Endothelial cell of umbilical vein (primary cell): ENCODE measurements at regions not wholly inside any gene's neighbourhood (a gene's known extent, or its start where the extent isn't known, plus 50 kb on each side); places are given as distances from the start of the nearest gene placed in this dataset.

Source experiments
- BruUV-seq: library from RNA; stranded (reverse); fragments of 400-500 nt; replicated peaks from 2 replicates; lab custom pipeline; 2021; lab: Mats Ljungman, UMichigan
- CTCF ChIA-PET: fragments of 300-600, 350-600 bp; sonication (Branson Sonifier 250); formaldehyde crosslinking; loops from one replicate; lab custom pipeline; 2021; ENCODE audit warnings: antibody characterized with exemption, inconsistent platforms; lab: Charles Lee
- POLR2A ChIA-PET: fragments of 300-600, 350-600 bp; sonication (Branson Sonifier 250); formaldehyde crosslinking; loops from one replicate; lab custom pipeline; 2021; ENCODE audit warnings: antibody characterized with exemption, inconsistent platforms; lab: Charles Lee
- DNase-seq: peaks from one replicate; pipeline ENCODE4 v3.0.0-alpha.2; 2011; ENCODE audit warnings: low read depth, low spot score
- FAIRE-seq: peaks from 2 replicates; lab custom pipeline; 2011; peaks lifted over from hg19 to GRCh38; lab: Jason Lieb, UNC
- H2AFZ ChIP-seq: 2 replicates; pipeline ENCODE4 v1.6.0; 2012; ENCODE audit warnings: low read depth, low read length, control low read depth, inconsistent platforms
- H3K27ac ChIP-seq: 2 replicates; pipeline ENCODE4 v1.5.1; 2011; ENCODE audit warnings: low read depth, mild to moderate bottlenecking, control low read depth, low read length, moderate library complexity; ENCODE audit not compliant: insufficient read depth
- H3K27me3 ChIP-seq, 2 experiments: 2 replicates each; pipeline versions ENCODE4 v1.6.0 to v1.6.1; 2011; ENCODE audit warnings: low read length in 2 of 2, mixed read lengths in 1 of 2; ENCODE audit not compliant: control insufficient read depth in 2 of 2, insufficient read depth in 2 of 2
- H3K36me3 ChIP-seq, 2 experiments: 2 replicates in 1 of 2; 3 replicates in 1 of 2; pipeline ENCODE4 v1.5.1; 2011; ENCODE audit warnings: low read length in 2 of 2, mild to moderate bottlenecking in 1 of 2, moderate library complexity in 1 of 2; ENCODE audit not compliant: control insufficient read depth in 2 of 2, insufficient read depth in 2 of 2; ENCODE audit errors: extremely low read depth in 1 of 2
- H3K4me1 ChIP-seq: 3 replicates; pipeline ENCODE4 v1.5.1; 2011; ENCODE audit warnings: mild to moderate bottlenecking, low read length; ENCODE audit not compliant: control insufficient read depth, insufficient read depth; ENCODE audit errors: extremely low read depth
- H3K4me2 ChIP-seq: 2 replicates; pipeline ENCODE4 v1.6.1; 2011; ENCODE audit warnings: low read length, control low read depth, mixed read lengths; ENCODE audit not compliant: insufficient read depth
- H3K4me3 ChIP-seq, 3 experiments: fragments of 200-600 bp in 1 of 3; sonication (generic), shearing (Covaris generic) in 1 of 3; replicated peaks in 1 of 3; 2 replicates each; pipeline ENCODE4 v1.5.1; 2011 to 2016; ENCODE audit warnings: control low read depth in 3 of 3, low read length in 3 of 3, mild to moderate bottlenecking in 2 of 3, inconsistent platforms in 1 of 3, low read depth in 1 of 3, moderate library complexity in 1 of 3; ENCODE audit not compliant: insufficient read depth in 1 of 3
- H3K79me2 ChIP-seq: 2 replicates; pipeline ENCODE4 v1.6.0; 2012; ENCODE audit warnings: low read length, inconsistent platforms; ENCODE audit not compliant: control insufficient read depth, insufficient read depth
- H3K9ac ChIP-seq: replicated peaks from 2 replicates; pipeline ENCODE3; 2011; ENCODE audit warnings: low read length, control low read depth; ENCODE audit not compliant: insufficient read depth; ENCODE audit errors: extremely low read depth
- H3K9me1 ChIP-seq: replicated peaks from 3 replicates; pipeline ENCODE4 v1.6.0; 2011; ENCODE audit warnings: mild to moderate bottlenecking, low read length; ENCODE audit not compliant: control insufficient read depth, insufficient read depth; ENCODE audit errors: extremely low read depth
- H3K9me3 ChIP-seq: replicated peaks from 2 replicates; pipeline ENCODE4 v1.5.1; 2012; ENCODE audit warnings: low read length, inconsistent platforms; ENCODE audit not compliant: control insufficient read depth, insufficient read depth
- H4K20me1 ChIP-seq: replicated peaks from 2 replicates; pipeline ENCODE3; 2011; ENCODE audit warnings: mild to moderate bottlenecking, low read length; ENCODE audit not compliant: control insufficient read depth, insufficient read depth; ENCODE audit errors: extremely low read depth
- CTCF ChIP-seq, 2 donors: IDR thresholded peaks; 1 replicate in 1 of 2; 2 replicates in 1 of 2; pipeline ENCODE4 v1.5.1; 2011; ENCODE audit warnings: low read length in 2 of 2, mild to moderate bottlenecking in 2 of 2, moderate library complexity in 2 of 2, control low read depth in 1 of 2, inconsistent platforms in 1 of 2, low read depth in 1 of 2; ENCODE audit not compliant: insufficient read depth in 1 of 2; ENCODE audit errors: extremely low read depth in 1 of 2
- EZH2 ChIP-seq: IDR thresholded peaks from 2 replicates; pipeline ENCODE4 v1.6.1; 2012; ENCODE audit warnings: borderline replicate concordance, low read depth, mild to moderate bottlenecking, moderate library complexity, low read length, inconsistent platforms; ENCODE audit not compliant: severe bottlenecking
- FOS ChIP-seq: IDR thresholded peaks from 2 replicates; pipeline ENCODE4 v1.6.1; 2011; ENCODE audit warnings: mild to moderate bottlenecking, low read length, moderate library complexity, borderline replicate concordance; ENCODE audit not compliant: insufficient read depth
- GATA2 ChIP-seq: IDR thresholded peaks from 2 replicates; pipeline ENCODE4 v1.7.0; 2011; ENCODE audit warnings: low read depth, mild to moderate bottlenecking, moderate library complexity, mixed read lengths, low read length; ENCODE audit not compliant: insufficient read length, insufficient read depth
- JUN ChIP-seq: IDR thresholded peaks from 2 replicates; pipeline ENCODE4 v1.6.1; 2011; ENCODE audit warnings: borderline replicate concordance, low read depth; ENCODE audit not compliant: insufficient read length, insufficient read depth
- MYC ChIP-seq: IDR thresholded peaks from one replicate; pipeline ENCODE4 v1.6.1; 2011; ENCODE audit warnings: mild to moderate bottlenecking, low read depth, low read length
- POLR2A ChIP-seq: IDR thresholded peaks from 2 replicates; pipeline ENCODE4 v1.6.1; 2012; ENCODE audit warnings: low read depth, mild to moderate bottlenecking, control low read depth, low read length
- POLR2AphosphoS5 ChIP-seq: IDR thresholded peaks from 2 replicates; pipeline ENCODE4 v1.6.1; 2012; ENCODE audit warnings: low read depth, mild to moderate bottlenecking, control low read depth, low read length, moderate library complexity; ENCODE audit not compliant: insufficient read depth
- dilution Hi-C: fragments of 300-500 bp; cut with MboI; formaldehyde crosslinking; loops from one replicate; pipeline ENCODE4 v1.15.0; 2019; ENCODE audit warnings: low sequenced_read_pairs; ENCODE audit not compliant: extremely low pct_ligation_motif_present
- intact Hi-C: fragments of 100-400 bp; cut with micrococcal nuclease; formaldehyde crosslinking; loops from one replicate; pipeline ENCODE4 v1.10.0; 2022
- TF ChIP-seq, protein P1 (sequence below): IDR thresholded peaks from 2 replicates; pipeline ENCODE4 v1.6.1; 2011; ENCODE audit not compliant: insufficient read depth, insufficient read length

- intact Hi-C loops, result no loop called here
- TF ChIP-seq EZH2, result no peak
- no peak for TF ChIP-seq FOS
- TF ChIP-seq CTCF (IDR thresholded peaks at IDR 0.05; ENCODE audit: extremely low read depth in 1 of 2, insufficient read depth in 1 of 2, low read depth in 1 of 2, low read length in 2 of 2), result no peak
- no peak for TF ChIP-seq POLR2A
- no peak for TF ChIP-seq GATA2
- no peak for TF ChIP-seq MYC
- TF ChIP-seq POLR2AphosphoS5, result no peak
- no peak for TF ChIP-seq JUN
- TF ChIP-seq, protein P1, sequence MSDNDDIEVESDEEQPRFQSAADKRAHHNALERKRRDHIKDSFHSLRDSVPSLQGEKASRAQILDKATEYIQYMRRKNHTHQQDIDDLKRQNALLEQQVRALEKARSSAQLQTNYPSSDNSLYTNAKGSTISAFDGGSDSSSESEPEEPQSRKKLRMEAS, result no peak
Observed at GRCh38 chrX:36947214-36947613, 61.0 kb upstream of the FAM47C start.

More at GRCh38 chrX:36947214-36947613, 61.0 kb upstream of the FAM47C start:
- H2AFZ ChIP-seq, result no peak overlapping the region
- no peaks in the 10 kb centered on the region for H3K9me3 ChIP-seq
- H3K27ac ChIP-seq, result no peak overlapping the region
- no peak overlapping the region for H3K9ac ChIP-seq
- no peaks in the 10 kb centered on the region for H3K79me2 ChIP-seq
- no TSS peak for BruUV-seq
- ChIA-PET POLR2A (no interaction called here), CTCF (no interaction called here)
- H3K27me3 ChIP-seq, result no peaks in the 10 kb centered on the region
- H3K4me3 ChIP-seq, result no peak overlapping the region
- dilution Hi-C loops, result no loop called here
- DNase-seq (no peak), FAIRE-seq (no peak)
- H3K9me1 ChIP-seq, result no peaks in the 10 kb centered on the region
- no peak overlapping the region for H3K4me2 ChIP-seq
- H4K20me1 ChIP-seq, result no peaks in the 10 kb centered on the region
- H3K4me1 ChIP-seq, result no peaks in the 10 kb centered on the region
- H3K36me3 ChIP-seq, result no peaks in the 10 kb centered on the region
